ENCODE measurements at regions not wholly inside any gene's neighbourhood (a gene's known extent, or its start where the extent isn't known, plus 50 kb on each side); places are given as distances from the start of the nearest gene placed in this dataset.

DNA sequence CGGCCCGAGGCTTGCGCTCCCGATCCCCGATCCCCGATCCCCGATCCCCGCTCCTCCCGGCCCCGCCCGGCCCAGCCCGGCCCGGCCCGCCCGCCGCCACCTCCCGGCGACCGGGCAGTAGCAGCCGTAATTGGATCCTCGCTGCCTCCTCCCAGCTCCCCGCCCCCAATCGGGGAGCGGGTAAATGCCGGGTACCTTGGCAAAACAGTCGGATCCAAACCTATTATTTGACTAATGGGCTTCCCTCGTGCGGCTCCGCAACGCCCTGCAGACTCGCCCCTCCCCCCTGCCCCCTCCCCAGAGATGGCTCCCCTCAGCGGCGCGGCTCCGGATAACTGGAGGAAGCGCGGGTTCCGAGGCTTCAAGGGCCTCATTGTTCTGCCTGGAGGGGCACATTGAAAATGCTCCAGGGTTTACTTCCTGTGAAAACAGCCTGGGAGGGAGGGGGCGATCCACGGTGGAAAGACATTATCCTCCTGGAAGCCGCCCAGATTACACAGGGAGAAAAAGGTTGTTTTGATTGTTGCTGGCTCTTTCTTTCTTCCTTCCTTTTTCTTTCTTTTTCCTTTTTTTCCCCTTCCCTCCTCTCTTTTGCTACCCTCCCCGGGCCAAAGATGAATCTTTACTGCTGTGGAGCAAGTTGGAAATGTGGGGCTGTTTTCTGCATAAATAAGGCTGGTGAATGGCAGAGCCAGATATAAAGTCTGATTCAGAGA, 94.7 kb upstream of the ZMIZ1 start:
- peak; percentile 80 to 85 (median 84) for DNase-seq
- Histone ChIP-seq H3K4me3 (peak overlapping the region; percentile 50), H3K4me1 (ENCODE audit: insufficient read depth) (peaks cover 26% of the 10 kb centered on the region), H3K27me3 (no peaks in the 10 kb centered on the region), H3K9me3 (no peaks in the 10 kb centered on the region), H3K27ac (peak overlapping the region; percentile 92 to 95), H3K36me3 (no peaks in the 10 kb centered on the region)
- TF ChIP-seq EP300 (IDR thresholded peaks at IDR 0.05) (no peak), POLR2A (IDR thresholded peaks at IDR 0.05) (no peak)
- TF ChIP-seq, protein P1, sequence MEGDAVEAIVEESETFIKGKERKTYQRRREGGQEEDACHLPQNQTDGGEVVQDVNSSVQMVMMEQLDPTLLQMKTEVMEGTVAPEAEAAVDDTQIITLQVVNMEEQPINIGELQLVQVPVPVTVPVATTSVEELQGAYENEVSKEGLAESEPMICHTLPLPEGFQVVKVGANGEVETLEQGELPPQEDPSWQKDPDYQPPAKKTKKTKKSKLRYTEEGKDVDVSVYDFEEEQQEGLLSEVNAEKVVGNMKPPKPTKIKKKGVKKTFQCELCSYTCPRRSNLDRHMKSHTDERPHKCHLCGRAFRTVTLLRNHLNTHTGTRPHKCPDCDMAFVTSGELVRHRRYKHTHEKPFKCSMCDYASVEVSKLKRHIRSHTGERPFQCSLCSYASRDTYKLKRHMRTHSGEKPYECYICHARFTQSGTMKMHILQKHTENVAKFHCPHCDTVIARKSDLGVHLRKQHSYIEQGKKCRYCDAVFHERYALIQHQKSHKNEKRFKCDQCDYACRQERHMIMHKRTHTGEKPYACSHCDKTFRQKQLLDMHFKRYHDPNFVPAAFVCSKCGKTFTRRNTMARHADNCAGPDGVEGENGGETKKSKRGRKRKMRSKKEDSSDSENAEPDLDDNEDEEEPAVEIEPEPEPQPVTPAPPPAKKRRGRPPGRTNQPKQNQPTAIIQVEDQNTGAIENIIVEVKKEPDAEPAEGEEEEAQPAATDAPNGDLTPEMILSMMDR (IDR thresholded peaks at IDR 0.05) = no peak
- 0 to 1% (median 0%) methylated on average over 19 to 42 of the region's 42 CpGs for WGBS, 3 donors
- intact Hi-C loops (cut with DNase I) = loop anchor here (2.0 to 10.0 kb wide), 4 partner anchors 91 to 672 kb away; partner anchors contain the start of gene ZMIZ1 (in 3 of the 4)

DNA sequence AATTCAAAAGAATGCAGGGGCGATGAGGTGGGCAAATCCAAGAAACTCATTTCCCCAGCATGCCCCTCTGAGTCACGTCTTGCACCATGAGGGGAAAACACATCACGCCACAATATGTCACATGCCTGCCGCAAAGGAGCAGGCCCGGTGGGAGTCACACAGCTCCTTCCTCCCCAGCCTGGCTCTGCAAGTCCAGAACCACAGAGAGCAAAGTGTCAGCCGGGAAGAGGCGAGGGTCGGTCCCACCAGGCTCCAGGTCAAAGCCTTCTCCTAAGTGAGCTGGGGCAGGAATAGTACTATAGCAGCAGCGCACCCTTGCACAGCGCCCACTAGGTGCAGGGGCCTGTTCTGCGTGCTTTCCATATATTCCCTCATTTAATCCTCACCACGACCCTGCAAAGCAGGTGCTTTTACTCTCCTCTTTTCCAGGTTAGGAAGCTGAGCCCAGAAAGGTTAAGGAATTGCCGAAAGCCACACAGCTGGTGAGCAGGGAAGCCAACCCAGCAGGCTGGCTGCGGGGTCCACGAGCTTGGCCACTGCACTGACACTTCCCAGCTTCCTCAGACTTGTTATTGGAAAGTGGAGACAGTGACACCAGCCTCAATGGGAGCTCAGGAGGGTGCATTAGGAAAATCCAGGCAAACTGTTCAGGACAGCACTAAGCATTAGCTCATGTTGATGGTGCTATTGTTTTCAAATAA, 94.0 kb upstream of the ZMIZ1 start:
- WGBS, 3 donors = 28 to 39% (median 39%) methylated on average over 15 of the region's 15 CpGs
- no peaks in the 10 kb centered on the region for H3K9me3 ChIP-seq
- TF ChIP-seq POLR2A (IDR thresholded peaks at IDR 0.05) (no peak), EP300 (IDR thresholded peaks at IDR 0.05) (peak; percentile 42)
- TF ChIP-seq, protein P1 (IDR thresholded peaks at IDR 0.05) = peak in 2 of 3 donors; percentile 15 to 41
- no peaks in the 10 kb centered on the region for H3K27me3 ChIP-seq
- H3K27ac ChIP-seq = peak overlapping the region; percentile 92 to 95
- intact Hi-C loops (cut with DNase I) = loop anchor here (5.0 to 10.0 kb wide), 4 partner anchors 90 to 672 kb away; partner anchors contain the start of gene ZMIZ1 (in 3 of the 4)
- H3K36me3 ChIP-seq = no peaks in the 10 kb centered on the region
- peak; percentile 61 to 76 (median 64) for DNase-seq
- H3K4me3 ChIP-seq = peak overlapping the region; percentile 50
- H3K4me1 ChIP-seq (ENCODE audit: insufficient read depth) = peaks cover 26% of the 10 kb centered on the region

DNA sequence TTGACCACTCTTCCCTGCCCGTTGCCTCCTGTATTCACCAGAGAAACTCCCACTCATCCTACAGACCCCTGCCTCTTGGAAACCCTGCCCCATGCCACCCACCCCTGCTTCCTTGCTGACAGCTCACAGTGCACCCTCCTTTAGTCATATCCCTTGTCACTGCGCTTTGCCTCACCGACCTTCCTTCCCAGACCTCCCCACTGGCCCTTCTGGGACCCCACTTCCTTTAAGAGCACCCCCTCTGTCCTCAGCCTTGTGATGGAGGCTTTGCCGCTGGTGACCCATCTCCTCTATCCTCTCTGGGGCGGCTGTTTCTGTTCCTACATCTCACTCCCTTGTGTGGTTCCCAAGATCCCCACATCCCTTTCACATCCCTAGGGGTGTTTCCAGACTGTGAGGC, 92.8 kb upstream of the ZMIZ1 start:
- no peak overlapping the region for H3K27ac ChIP-seq
- H3K36me3 ChIP-seq = no peaks in the 10 kb centered on the region
- H3K4me1 ChIP-seq (ENCODE audit: insufficient read depth) = peaks cover 26% of the 10 kb centered on the region
- H3K9me3 ChIP-seq = no peaks in the 10 kb centered on the region
- no peaks in the 10 kb centered on the region for H3K27me3 ChIP-seq
- no peak for DNase-seq
- H3K4me3 ChIP-seq = no peak overlapping the region
- 95 to 96% (median 96%) methylated on average over 5 of the region's 5 CpGs for WGBS, 3 donors
- TF ChIP-seq POLR2A (IDR thresholded peaks at IDR 0.05) (no peak), EP300 (IDR thresholded peaks at IDR 0.05) (no peak)
- TF ChIP-seq, protein P1 (IDR thresholded peaks at IDR 0.05) = no peak
- intact Hi-C loops (cut with DNase I) = loop anchor here (5.0 to 10.0 kb wide), 3 partner anchors 89 to 219 kb away; partner anchors contain the start of gene ZMIZ1 (in 3 of the 4)

DNA sequence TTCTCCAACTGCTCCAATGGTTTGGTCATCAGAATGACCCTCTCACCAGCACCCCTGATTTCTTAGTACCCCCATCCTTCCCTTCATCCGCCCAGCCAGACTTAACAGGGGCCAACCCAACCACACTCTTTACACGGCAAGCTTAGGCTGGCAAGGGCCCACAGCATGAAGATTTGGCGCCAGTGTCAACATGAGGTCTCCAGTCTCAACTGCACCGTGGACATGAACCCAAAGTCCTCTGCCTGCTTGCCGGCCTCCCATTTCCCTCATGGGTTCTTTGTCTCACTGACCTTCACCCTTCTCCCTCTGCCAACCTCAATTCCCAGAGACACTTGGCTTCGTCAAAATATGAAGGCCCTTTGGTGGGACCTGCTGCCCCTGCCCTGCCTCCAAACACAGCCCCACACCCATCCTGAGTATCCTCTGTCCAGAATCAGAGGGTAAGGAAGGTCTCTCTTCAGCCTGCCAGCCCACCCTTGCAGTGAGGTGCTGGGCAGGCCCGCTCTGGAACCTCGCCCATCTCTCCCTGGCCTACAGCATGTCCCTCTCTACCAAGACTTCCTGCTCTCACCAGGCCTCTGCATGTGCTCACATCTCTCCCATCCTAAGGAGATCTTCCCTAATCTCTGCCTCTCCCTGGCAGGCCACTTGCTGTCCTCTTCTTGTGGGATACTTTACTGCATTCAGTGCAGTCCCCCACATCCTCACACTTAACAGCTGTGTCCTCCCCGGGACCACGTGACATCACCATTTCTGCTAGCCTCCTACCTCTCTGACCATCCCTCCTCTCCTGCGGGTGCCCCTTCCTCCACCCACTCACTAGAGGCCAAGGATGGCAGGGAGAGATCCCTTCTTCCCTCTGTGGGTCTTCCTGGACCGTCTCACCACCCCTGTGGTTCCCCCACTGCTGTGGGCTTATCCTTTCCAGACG, 91.7 kb upstream of the ZMIZ1 start:
- Histone ChIP-seq H3K9me3 (no peaks in the 10 kb centered on the region), H3K4me1 (ENCODE audit: insufficient read depth) (peaks cover 26% of the 10 kb centered on the region), H3K27ac (peak overlapping the region in 1 of 2 donors; percentile 50), H3K27me3 (no peaks in the 10 kb centered on the region), H3K4me3 (no peak overlapping the region), H3K36me3 (no peaks in the 10 kb centered on the region)
- DNase-seq = peak in 3 of 5 donors; percentile 41 to 57 (median 52)
- intact Hi-C loops (cut with DNase I) = loop anchor here (5.0 to 10.0 kb wide), 3 partner anchors 88 to 218 kb away; partner anchors contain the start of gene ZMIZ1 (in 3 of the 4)
- TF ChIP-seq POLR2A (IDR thresholded peaks at IDR 0.05) (no peak), EP300 (IDR thresholded peaks at IDR 0.05) (no peak)
- TF ChIP-seq, protein P1 (IDR thresholded peaks at IDR 0.05) = no peak
- 71 to 86% (median 75%) methylated on average over 13 of the region's 13 CpGs for WGBS, 3 donors
